MG63 (cell line): ENCODE measurements at regions not wholly inside any gene's neighbourhood (a gene's known extent, or its start where the extent isn't known, plus 50 kb on each side); places are given as distances from the start of the nearest gene placed in this dataset.

Source experiments
- DNase-seq: peaks from one replicate; pipeline ENCODE4 v3.0.0-alpha.2; 2020
- H3K27me3 ChIP-seq: fragments of 250-450 bp; sonication (Bioruptor Pico); 2 replicates; pipeline ENCODE4 v1.5.1; 2020; ENCODE audit warnings: mild to moderate bottlenecking, moderate library complexity
- H3K36me3 ChIP-seq: fragments of 250-450 bp; sonication (Bioruptor Pico); 2 replicates; pipeline ENCODE4 v1.5.1; 2020; ENCODE audit warnings: mild to moderate bottlenecking, moderate library complexity
- H3K4me3 ChIP-seq: fragments of 250-450 bp; sonication (Bioruptor Pico); 2 replicates; pipeline ENCODE4 v1.5.1; 2020; ENCODE audit warnings: mild to moderate bottlenecking, moderate library complexity
- H3K9me3 ChIP-seq: fragments of 250-450 bp; sonication (Bioruptor Pico); 2 replicates; pipeline ENCODE4 v1.5.1; 2020; ENCODE audit warnings: mild to moderate bottlenecking, moderate library complexity

DNA sequence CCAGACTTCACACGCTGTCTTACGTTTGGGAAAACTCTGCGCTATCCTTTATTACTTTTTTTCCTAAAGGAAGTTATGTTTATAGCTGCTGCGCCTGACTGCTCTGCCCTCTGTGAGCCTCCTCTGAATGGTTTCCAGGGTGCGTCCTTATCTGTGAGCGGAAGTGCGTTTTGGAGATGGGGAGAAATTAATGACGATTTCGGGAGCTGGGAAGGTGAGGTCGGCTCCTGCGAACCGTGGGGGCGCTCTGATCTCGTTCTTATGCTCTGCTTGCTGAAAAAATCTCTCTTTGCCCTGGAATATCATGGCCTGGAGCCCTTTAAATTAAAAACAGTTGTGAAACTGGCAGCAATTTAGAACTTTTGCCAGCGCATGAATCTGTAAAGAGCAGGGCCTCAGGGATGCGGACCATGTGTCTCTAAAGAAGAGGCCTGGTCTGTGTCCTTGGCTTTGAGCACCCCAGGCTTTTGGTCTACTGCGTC is 135.7 kb upstream of the ZFHX3 start:
- DNase-seq: no peak
- no peaks in the 10 kb centered on the region for H3K36me3 ChIP-seq
- H3K27me3 ChIP-seq: no peaks in the 10 kb centered on the region
- H3K4me3 ChIP-seq: no peak overlapping the region
- no peaks in the 10 kb centered on the region for H3K9me3 ChIP-seq

DNA sequence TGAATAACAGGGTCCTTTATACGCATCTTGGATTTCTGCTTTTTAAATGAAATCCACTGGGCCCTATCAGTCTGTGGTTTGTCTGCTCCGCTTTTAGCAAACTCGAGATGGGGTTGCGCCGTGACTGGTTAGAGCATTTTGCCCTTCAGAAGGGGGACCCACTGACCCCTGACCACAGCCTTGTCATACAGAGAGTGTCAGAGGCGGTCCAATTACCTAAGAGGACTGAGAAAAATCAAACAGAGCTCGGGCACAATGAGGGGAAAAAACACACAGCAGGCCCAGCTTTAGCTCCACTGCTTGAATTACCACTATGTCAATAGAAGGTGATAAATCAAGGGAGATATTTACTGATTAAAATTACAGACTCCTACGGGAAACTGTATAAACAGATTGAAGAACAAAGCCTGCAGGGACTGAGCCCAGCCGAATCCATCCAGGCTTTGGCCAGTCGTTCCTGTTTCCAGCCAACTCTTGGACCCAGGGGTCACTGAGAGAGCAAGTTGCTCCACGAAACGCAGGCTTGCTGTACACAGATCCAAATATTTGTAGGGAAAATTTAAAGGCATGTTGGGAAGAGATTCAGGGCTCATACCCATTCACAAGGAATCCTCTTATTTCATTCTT is 131.9 kb upstream of the ZFHX3 start:
- Histone ChIP-seq H3K9me3 (no peaks in the 10 kb centered on the region), H3K4me3 (no peak overlapping the region), H3K36me3 (no peaks in the 10 kb centered on the region), H3K27me3 (no peaks in the 10 kb centered on the region)
- no peak for DNase-seq

DNA sequence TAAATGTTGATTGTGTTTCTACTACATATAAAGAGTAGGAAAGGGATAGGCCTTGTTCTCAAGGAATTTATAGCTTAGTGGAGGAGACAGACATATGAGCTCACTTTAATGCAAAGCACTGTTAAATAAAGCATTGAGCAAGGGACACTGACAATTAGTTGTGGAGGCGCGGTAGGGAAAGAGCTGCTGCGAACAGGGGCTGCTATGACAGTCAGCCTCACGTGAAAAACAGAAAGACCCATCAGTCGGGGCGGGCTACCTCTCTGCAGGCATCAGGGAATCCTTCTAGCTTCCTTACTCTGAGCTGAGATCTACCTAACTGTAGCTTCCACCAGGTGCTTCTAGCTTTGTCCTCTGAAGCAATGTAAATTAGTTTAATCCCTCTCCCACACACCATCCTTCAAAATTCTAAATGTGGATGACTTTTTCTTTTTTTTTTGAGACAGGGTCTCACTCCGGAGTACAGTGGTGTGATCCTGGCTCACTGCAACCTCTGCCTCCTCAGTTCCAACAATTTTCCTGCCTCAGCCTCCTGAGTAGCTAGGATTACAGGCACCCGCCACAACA is 129.9 kb upstream of the ZFHX3 start:
- DNase-seq: no peak
- H3K27me3 ChIP-seq: no peaks in the 10 kb centered on the region
- H3K36me3 ChIP-seq: no peaks in the 10 kb centered on the region
- no peak overlapping the region for H3K4me3 ChIP-seq
- no peaks in the 10 kb centered on the region for H3K9me3 ChIP-seq

DNA sequence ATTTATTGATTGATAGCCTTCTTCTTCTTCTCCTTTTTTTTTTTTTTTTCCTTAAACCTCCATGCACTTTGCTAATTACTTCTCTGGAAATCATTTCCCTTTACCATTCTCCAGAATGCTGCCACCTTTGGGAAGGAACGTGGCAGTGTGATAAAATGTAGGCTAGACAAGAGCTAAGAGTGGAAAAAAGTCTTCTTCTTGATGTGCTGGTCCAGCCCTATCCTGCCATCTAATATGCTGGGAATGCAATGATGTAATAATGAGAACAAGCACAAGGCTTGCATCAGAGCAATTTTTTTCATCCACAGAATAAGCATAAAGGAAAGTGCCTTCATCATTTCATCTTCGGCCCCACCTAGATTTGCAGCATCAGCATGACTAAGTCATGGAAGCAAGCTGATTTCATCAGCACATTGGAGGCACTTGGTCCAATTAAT is 128.7 kb upstream of the ZFHX3 start:
- H3K36me3 ChIP-seq: no peaks in the 10 kb centered on the region
- H3K9me3 ChIP-seq: no peaks in the 10 kb centered on the region
- DNase-seq: peak; percentile 9
- no peaks in the 10 kb centered on the region for H3K27me3 ChIP-seq
- H3K4me3 ChIP-seq: no peak overlapping the region

DNA sequence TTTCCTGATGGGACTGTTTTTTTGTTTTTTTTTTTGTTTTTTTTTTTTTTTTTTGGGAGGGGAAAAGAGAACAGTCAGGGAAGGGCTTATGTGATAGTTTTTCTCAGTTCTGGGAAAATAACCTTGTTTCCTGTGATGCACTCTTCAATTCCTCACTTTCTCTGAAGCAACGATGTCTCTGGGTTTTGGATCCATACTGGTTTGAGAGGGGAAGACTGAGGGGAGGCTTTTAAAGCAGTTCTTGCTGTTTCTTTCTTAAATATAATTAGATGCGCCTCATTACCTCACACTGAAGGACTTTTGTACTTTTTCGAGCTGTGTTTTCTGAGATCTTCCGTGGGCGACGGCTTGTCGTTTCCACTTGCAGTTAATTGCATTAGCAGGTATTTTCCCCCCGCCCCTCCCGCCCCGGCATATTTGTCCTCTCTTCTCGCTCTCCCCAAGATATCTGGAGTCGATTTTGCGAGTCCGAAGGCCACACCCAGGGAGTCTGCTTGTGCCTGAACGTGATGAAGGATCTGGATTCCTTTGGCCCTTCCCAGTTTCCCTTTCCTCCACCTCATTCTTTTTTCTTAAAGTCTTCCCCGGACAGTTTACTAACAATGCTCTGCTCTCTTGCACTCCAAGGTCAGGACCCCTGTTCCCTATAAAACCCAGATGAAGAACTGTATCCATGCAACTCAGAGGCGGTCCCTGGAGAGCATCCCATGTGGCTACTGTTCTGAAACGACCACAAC is 125.2 kb upstream of the ZFHX3 start:
- DNase-seq: no peak
- Histone ChIP-seq H3K36me3 (no peaks in the 10 kb centered on the region), H3K9me3 (no peaks in the 10 kb centered on the region), H3K27me3 (no peaks in the 10 kb centered on the region), H3K4me3 (no peak overlapping the region)

DNA sequence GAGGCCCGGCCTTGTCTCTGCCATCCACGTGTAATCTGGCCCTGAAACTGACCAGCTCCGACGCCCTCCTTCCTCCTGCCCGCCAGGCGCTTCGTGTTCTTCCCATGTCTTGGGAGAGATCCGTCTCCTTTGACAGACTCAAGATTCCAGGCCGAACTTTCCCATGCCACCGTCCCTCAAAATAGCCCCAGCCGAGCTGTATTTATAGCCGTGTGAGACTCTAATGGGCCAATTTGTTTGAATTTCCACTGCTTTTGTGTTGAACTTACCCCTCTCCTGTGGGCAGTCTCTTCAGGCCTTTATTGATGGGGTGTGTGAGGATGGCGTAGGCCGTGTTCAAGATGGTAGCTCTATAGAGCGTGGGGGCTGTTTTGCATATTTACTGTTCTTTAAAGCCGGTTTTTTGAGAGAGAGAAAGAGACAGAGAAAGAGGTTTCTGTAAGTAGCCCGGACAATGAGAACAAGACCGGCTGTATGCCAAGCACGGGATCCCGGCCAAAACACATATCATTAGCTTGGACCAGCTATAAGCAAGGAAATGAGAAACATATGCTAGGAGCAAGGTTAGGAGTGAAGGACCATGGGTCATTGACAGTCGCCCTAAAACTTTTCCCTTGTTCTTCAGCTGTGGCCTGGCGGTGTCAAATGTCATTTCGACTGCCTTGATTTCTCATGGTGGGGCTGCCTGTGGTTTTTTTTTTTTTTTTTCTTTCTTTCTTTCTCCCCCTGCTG is 124.5 kb upstream of the ZFHX3 start:
- no peaks in the 10 kb centered on the region for H3K27me3 ChIP-seq
- no peaks in the 10 kb centered on the region for H3K36me3 ChIP-seq
- peak; percentile 85 for DNase-seq
- H3K4me3 ChIP-seq: no peak overlapping the region
- no peaks in the 10 kb centered on the region for H3K9me3 ChIP-seq

DNA sequence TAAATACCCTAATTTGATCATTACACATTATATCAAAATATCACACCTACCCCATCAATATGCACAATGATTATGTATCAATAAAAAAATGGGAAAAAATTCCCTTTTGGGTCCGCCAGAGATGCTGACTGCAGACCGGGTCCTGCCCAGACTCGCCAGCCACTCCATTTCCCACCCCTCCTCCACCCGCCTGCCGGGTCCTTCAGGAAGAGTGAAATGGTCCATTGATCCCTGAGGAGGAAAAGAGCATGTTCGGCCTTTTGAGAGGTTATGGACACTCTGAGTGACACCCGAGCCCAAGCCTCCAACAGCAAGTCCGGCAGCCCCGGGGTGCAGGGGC is 123.9 kb upstream of the ZFHX3 start:
- DNase-seq: no peak
- no peak overlapping the region for H3K4me3 ChIP-seq
- H3K9me3 ChIP-seq: no peaks in the 10 kb centered on the region
- no peaks in the 10 kb centered on the region for H3K36me3 ChIP-seq
- H3K27me3 ChIP-seq: no peaks in the 10 kb centered on the region

DNA sequence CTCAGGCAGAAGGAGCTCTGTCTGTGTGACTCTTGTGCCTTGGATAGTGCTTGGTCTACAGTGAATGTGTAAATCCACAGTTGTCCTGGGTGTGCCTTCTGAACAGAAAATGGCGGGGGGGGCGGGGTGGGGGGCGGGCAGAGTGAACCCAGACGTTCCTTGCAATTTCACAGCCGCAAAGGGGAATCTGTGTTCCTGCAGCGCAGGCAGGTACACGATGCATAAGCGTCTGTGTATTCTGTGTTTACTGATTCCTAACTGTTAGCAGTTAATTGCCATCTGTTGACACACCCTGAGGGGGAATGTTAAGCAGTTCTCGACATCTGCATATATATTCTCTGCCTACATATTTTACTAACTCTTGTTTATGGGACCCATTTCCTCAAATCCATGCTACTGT is 123.5 kb upstream of the ZFHX3 start:
- Histone ChIP-seq H3K4me3 (no peak overlapping the region), H3K9me3 (no peaks in the 10 kb centered on the region), H3K36me3 (no peaks in the 10 kb centered on the region), H3K27me3 (no peaks in the 10 kb centered on the region)
- DNase-seq: no peak

DNA sequence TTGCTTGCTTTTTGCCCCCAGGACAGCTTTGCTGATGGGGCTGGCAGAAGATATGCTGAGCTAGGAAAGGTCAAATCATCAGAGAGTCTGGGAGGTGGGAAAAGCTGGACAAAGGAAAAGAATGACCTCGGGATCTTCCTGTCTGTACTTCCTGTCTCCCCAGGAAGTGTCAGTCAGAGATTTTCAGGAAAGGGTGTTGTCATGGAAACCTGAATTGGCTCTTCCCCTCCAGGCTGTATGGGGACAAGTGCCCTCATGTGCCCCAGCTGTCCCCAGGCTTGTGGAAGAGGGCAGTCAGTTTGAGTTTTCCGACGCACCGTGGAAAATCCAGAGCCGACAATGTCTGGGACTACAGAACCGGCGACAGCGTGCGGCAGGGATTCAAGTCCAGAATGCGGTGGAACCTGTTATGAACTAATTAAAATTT is 122.7 kb upstream of the ZFHX3 start:
- no peak for DNase-seq
- Histone ChIP-seq H3K27me3 (no peaks in the 10 kb centered on the region), H3K4me3 (no peak overlapping the region), H3K9me3 (no peaks in the 10 kb centered on the region), H3K36me3 (no peaks in the 10 kb centered on the region)

DNA sequence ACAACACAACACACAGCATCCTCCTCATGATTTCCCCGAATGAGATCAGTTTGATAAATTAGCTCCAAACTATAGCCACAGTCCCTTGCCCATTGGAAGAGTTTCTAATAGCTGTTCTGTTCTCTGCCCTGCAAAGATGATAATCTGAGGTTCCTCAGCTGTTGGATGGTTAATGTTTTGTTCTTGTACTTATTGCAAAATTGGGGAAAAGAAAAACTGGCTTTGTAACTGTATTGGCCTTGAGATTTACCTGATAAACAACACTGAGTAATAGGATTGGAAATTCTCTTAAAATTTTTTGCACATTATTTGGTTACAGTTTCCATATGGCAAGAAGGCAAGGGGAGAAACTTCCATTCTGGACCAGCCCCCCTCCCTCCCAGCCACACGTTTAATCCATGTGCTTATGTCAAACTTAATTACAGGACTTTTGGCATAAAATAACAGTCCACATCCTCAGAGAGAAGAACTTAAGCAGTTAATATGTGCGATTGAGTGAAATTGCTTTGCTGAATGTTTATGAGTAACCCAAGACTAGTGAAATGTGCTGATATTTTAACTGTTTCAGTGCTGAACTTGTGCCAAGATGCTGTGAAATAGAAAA is 119.1 kb upstream of the ZFHX3 start:
- Histone ChIP-seq H3K9me3 (no peaks in the 10 kb centered on the region), H3K27me3 (no peaks in the 10 kb centered on the region), H3K4me3 (no peak overlapping the region), H3K36me3 (no peaks in the 10 kb centered on the region)
- no peak for DNase-seq

DNA sequence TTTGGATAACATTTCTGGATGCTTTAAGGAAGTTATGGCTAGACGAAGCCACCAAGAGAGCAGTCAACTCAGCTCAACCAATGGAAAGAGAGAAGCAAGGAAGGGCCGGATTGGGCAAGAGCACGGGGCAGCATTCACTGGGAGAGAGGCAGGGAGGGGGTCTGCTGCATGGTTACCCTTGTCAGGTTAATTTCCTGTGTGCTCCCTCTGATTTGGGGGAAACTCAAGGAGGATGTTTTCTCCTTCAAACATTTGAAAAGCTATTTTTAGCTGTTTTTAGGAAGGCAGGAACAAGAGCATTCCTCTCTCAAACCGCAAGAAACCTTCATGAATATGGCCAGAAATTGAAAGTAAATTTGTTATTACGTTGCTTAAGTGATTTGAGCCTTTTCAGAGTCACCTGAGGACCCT is 118.5 kb upstream of the ZFHX3 start:
- no peaks in the 10 kb centered on the region for H3K9me3 ChIP-seq
- H3K4me3 ChIP-seq: no peak overlapping the region
- DNase-seq: no peak
- no peaks in the 10 kb centered on the region for H3K27me3 ChIP-seq
- H3K36me3 ChIP-seq: no peaks in the 10 kb centered on the region

DNA sequence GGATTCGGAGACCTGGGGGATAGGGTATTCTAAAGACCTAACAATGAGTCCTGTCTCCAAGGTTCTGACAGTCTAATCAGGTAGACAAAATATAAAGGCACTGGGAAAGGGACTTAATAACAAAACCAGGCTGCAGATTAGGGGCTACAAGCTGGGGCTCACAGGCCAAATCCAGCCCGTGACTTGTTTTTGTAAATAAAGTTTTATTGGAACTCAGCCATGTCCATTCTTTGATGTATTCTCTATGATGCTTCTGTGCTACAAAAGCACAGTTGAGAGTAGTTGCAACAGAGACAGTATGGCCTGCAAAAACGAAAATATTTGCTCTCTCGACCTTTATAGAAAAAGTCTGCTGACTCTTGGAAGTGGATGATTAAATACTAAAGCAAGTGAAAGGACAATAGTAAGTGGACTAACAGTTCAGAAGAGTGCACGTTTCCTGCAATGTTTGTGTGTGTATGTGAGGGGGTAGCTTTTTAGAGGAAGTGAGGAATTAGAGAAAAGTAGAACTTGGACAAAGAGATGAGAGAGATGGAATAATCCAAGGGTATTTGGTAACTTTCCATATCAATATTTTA is 115.4 kb upstream of the ZFHX3 start:
- Histone ChIP-seq H3K36me3 (no peaks in the 10 kb centered on the region), H3K27me3 (no peaks in the 10 kb centered on the region), H3K4me3 (no peak overlapping the region), H3K9me3 (no peaks in the 10 kb centered on the region)
- DNase-seq: no peak

DNA sequence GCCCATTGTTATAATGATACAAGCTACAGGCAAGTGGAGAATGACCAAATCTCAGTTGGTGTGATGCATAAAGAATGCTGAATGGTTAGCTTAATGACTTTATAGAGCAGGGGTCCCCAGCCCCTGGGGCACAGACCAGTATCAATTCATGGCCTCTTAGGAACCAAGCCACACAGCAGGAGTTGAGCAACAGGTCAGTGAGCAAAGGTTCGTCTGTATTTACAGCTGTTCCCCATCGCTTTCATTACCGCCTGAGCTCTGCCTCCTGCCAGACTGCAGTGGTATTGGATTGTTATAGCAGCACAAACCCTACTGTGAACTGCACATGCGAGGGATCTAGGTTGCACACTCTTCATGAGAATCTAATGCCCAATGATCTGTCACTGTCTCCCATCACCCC is 114.0 kb upstream of the ZFHX3 start:
- Histone ChIP-seq H3K27me3 (no peaks in the 10 kb centered on the region), H3K4me3 (no peak overlapping the region), H3K9me3 (no peaks in the 10 kb centered on the region), H3K36me3 (no peaks in the 10 kb centered on the region)
- DNase-seq: no peak

DNA sequence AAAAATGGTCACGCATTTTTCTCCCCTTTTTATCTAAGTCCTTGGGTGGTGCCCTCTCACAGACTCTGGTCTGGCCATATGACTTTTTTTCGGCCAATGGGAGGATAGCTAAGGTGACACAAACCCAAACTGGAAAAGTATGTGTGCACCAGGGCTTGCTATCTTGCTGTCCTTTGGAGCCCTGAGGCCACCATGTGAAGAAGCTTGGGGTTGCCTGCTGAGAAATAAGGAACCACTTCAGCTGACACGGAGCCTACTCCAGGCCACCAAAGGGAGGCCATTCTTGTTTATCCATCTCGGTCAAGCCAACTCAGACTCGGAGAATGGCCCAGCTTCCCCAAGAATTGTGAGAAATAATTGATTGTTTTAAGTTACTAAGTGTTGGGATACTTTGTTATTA is 111.4 kb upstream of the ZFHX3 start:
- Histone ChIP-seq H3K4me3 (no peak overlapping the region), H3K27me3 (no peaks in the 10 kb centered on the region), H3K36me3 (no peaks in the 10 kb centered on the region), H3K9me3 (no peaks in the 10 kb centered on the region)
- DNase-seq: no peak

DNA sequence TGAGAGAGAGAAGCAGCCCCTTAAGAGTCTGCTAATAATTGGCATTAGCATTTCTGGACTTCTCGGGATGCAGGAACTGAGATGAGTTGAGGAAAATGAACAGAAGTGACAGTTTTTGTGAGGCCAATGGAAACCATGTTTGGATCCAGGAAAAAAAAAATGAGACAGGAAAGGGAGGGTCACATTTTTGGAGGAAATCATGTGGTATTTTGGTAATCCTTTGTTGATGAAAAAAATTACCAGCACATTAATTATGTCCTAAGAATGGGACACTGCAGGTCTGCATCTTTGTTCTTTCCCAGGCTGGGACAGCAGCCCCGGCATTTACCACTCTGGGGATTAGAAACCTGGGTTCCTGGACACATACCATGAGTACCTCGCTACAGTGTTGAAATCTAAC is 109.9 kb upstream of the ZFHX3 start:
- Histone ChIP-seq H3K27me3 (no peaks in the 10 kb centered on the region), H3K36me3 (no peaks in the 10 kb centered on the region), H3K4me3 (no peak overlapping the region), H3K9me3 (no peaks in the 10 kb centered on the region)
- no peak for DNase-seq

DNA sequence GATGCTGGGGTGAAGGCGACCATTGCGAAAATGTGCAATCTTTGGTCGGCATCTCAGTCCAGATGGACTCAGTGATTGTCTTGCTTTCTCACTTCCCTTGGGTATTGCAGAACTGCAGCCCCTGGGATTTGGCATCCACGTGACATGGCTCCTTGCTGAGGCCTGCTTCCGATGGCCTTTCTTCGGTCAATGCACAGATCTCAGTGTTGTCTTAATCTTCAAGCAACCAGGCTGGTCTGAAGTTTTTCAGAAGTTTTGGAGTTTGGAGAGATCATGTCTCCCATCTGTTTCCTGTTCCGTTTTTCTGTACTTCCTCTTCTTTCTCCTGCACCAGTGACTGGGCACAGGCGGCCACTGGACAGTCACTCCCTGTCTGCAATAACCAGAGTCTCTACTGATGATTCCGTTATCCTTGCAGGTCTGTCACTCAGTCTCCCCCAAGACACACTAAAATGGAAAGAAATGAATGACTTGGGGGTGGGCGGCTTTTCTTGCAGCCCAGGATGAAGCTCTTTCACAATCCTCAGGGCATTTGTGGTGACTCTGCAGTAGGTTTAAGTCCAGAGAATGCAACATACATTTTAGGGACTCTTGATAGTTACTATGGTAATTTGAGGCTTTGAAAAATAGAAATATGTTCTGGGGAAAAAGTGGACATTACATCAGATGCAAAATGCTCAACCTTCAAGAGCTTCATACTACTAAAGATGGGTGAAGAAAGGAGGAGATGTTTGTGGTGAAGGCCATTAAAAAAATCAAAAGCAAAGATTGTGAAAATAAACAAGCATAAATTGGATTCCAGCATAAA is 106.3 kb upstream of the ZFHX3 start:
- no peaks in the 10 kb centered on the region for H3K9me3 ChIP-seq
- no peaks in the 10 kb centered on the region for H3K27me3 ChIP-seq
- no peak for DNase-seq
- no peaks in the 10 kb centered on the region for H3K36me3 ChIP-seq
- H3K4me3 ChIP-seq: no peak overlapping the region
